Lung (tissue), 11 donors: ENCODE measurements at regions not wholly inside any gene's neighbourhood (a gene's known extent, or its start where the extent isn't known, plus 50 kb on each side); places are given as distances from the start of the nearest gene placed in this dataset.

Experiments
- ATAC-seq: fragments of 200-7000 bp; cut with Tn5 transposase; one replicate; pipeline ENCODE4 v1.9.1; 2020; ENCODE audit warnings: moderate number of reproducible peaks; ENCODE audit not compliant: insufficient read depth, low FRiP score
- DNase-seq, 3 donors: peaks; one replicate each; pipeline ENCODE4 v3.0.0-alpha.2; 2013 to 2017
- H3K27ac ChIP-seq, 2 donors: one replicate each; pipeline ENCODE4 v1.5.1; 2013; ENCODE audit warnings: mild to moderate bottlenecking in 2 of 2, moderate library complexity in 2 of 2, control low read depth in 1 of 2, inconsistent platforms in 1 of 2, low read depth in 1 of 2, low read length in 1 of 2
- H3K27me3 ChIP-seq, 3 donors: one replicate each; pipeline ENCODE4 v1.5.1; 2013; ENCODE audit warnings: low read length in 2 of 3; ENCODE audit not compliant: control insufficient read depth in 3 of 3, insufficient read depth in 3 of 3
- H3K36me3 ChIP-seq, 4 donors: one replicate each; pipeline ENCODE4 v1.5.1; 2013; ENCODE audit warnings: low read length in 4 of 4, mild to moderate bottlenecking in 1 of 4, moderate library complexity in 1 of 4; ENCODE audit not compliant: control insufficient read depth in 4 of 4, insufficient read depth in 4 of 4
- H3K4me1 ChIP-seq, 5 donors: one replicate each; pipeline ENCODE4 v1.5.1; 2013; ENCODE audit warnings: low read length in 5 of 5, mild to moderate bottlenecking in 2 of 5, moderate library complexity in 1 of 5; ENCODE audit not compliant: control insufficient read depth in 5 of 5, insufficient read depth in 5 of 5
- H3K4me3 ChIP-seq: one replicate; pipeline ENCODE4 v1.5.1; 2013; ENCODE audit warnings: mild to moderate bottlenecking, control low read depth, moderate library complexity
- H3K9ac ChIP-seq, 2 donors: one replicate each; pipeline ENCODE4 v1.5.1; 2013; ENCODE audit warnings: low read length in 2 of 2, control low read depth in 1 of 2; ENCODE audit not compliant: insufficient read depth in 1 of 2
- H3K9me3 ChIP-seq, 4 donors: one replicate each; pipeline ENCODE4 v1.5.1; 2013; ENCODE audit warnings: low read length in 3 of 4, mild to moderate bottlenecking in 1 of 4, moderate library complexity in 1 of 4; ENCODE audit not compliant: control insufficient read depth in 4 of 4, insufficient read depth in 3 of 4
- CTCF ChIP-seq: IDR thresholded peaks from 2 replicates; pipeline ENCODE4 v1.5.1; 2012; ENCODE audit warnings: mild to moderate bottlenecking; ENCODE audit errors: control extremely low read depth, extremely low read depth
- WGBS, 2 donors: extraction: QIAGEN DNeasy Blood & Tissue Kit; methylation state at CpG; one replicate each; pipeline ENCODE4 v1.1.7; 2013; 5-methylcytosine and 5-hydroxymethylcytosine counted together
- donor health status: control.
- donor health status: control.
- donor health status: Bipolar disorder and iron deficiency.
- donor health status: healthy.
- donor health status: DM: yes; HTN: yes; CAD: no.

DNA sequence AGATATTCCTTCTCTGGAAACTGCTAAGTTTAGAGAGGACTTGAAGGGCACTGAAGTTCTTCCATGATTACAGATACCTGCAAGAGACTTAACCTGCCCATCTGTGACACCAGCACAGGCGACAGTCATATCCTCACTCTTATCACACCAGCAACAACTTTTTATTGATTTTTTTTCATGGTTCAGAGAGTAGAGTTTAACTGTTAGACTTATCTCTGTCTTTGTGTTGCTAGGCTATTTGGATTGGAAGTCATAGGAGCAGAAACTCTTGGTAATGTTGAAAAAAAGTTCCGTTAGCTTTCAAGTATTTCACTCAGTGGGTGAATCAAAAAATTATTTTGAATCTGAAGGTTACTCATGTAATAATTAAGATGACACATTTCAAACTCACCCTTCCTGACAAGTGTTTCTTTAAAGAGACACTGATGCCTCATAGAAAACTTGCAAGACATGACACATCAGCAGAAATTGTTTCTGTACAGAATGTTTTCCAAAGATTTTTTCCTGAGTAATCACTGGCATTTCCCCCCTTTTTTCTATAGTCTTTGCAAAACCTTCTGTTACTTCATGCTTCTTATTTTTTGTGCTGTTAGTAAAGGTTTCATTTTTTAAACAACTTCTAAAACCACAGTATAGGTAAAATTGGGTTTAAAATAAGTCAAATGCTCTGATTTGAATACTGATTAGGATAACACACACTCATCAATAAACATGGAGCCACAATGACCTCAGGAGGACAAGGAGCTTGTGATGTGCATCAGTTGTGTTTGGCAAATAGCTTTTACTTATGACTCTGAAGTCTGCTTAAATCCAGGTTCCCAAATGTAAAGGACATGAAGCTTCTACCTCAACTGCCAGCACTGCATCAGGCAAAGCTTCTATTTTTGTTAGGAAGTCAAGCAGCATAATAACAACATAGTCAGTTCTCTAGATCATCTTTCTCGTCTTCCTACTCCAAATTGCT lies 252.9 kb upstream of the MAN1A1 start:
- Histone ChIP-seq H3K9ac (no peak overlapping the region), H3K4me1 (no peaks in the 10 kb centered on the region), H3K4me3 (no peak overlapping the region), H3K36me3 (no peaks in the 10 kb centered on the region), H3K9me3 (no peaks in the 10 kb centered on the region), H3K27me3 (no peaks in the 10 kb centered on the region), H3K27ac (no peak overlapping the region)
- 77 to 85% methylated on average over 3 of the region's 3 CpGs for WGBS, 2 donors
- DNase-seq (no peak), ATAC-seq (peak; percentile 39)
- no peak for TF ChIP-seq CTCF

DNA sequence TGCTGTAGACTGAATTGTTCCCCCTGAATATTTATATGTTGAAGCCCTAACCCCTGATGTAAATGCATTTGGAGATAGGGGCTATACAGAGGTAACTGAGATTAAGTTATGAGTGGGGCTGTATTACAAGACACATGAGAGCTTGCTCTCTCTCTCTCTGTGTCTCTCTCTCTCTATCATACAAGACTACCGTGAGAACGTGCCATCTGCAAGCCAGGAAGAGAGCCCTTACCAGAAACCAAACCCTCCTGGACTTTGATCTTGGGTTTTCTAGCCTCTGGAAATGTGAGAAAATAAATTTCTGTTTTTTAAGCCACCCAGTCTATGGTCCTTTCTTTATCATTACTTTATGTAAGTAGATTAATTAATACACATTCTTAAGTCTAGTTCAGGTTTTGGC lies 249.3 kb upstream of the MAN1A1 start:
- TF ChIP-seq CTCF, result no peak
- DNase-seq (no peak), ATAC-seq (no peak)
- Histone ChIP-seq H3K27me3 (no peaks in the 10 kb centered on the region), H3K27ac (no peak overlapping the region), H3K9me3 (no peaks in the 10 kb centered on the region), H3K9ac (no peak overlapping the region), H3K4me1 (no peaks in the 10 kb centered on the region), H3K4me3 (no peak overlapping the region), H3K36me3 (no peaks in the 10 kb centered on the region)
- WGBS, 2 donors, result 92 to 95% methylated on average over 2 of the region's 2 CpGs

DNA sequence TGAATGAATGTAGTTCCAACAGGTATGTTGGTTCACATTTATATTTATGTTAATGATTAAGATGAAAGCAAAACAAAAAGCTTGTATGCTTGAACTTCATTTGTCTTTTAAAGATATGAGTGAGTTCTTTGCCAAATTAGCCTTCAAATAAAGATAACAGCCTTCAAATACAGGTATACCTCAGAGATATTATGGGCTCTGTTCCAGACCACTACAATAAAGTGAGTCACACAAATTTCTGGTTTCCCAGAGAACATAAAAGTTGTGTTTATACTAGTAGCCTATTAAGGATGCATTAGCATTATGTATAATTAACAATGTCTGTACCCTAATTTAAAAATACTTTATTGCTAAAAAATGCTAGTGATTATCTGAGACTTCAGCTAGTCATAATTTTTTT lies 245.3 kb upstream of the MAN1A1 start:
- no peaks in the 10 kb centered on the region for H3K36me3 ChIP-seq
- TF ChIP-seq CTCF, result no peak
- no peak overlapping the region for H3K27ac ChIP-seq
- H3K27me3 ChIP-seq, result no peaks in the 10 kb centered on the region
- DNase-seq (no peak), ATAC-seq (no peak)
- H3K4me1 ChIP-seq, result no peaks in the 10 kb centered on the region
- H3K4me3 ChIP-seq, result no peak overlapping the region
- H3K9me3 ChIP-seq, result no peaks in the 10 kb centered on the region
- no peak overlapping the region for H3K9ac ChIP-seq

- Histone ChIP-seq H3K9me3 (no peaks in the 10 kb centered on the region), H3K4me1 (no peaks in the 10 kb centered on the region), H3K9ac (no peak overlapping the region), H3K27ac (no peak overlapping the region), H3K27me3 (no peaks in the 10 kb centered on the region), H3K4me3 (no peak overlapping the region), H3K36me3 (no peaks in the 10 kb centered on the region)
- ATAC-seq, result no peak
- no peak for DNase-seq
- WGBS, 2 donors, result 86 to 87% methylated on average over 2 of the region's 2 CpGs
- TF ChIP-seq CTCF, result no peak
Measured at GRCh38 chr6:119591235-119591634, 241.7 kb upstream of the MAN1A1 start.
